IPS-20b (cell line): ENCODE measurements at regions not wholly inside any gene's neighbourhood (a gene's known extent, or its start where the extent isn't known, plus 50 kb on each side); places are given as distances from the start of the nearest gene placed in this dataset.

Source experiments
- H3K27ac ChIP-seq: one replicate; pipeline ENCODE4 v1.5.1; 2013; ENCODE audit warnings: low read length
- H3K27me3 ChIP-seq: 2 replicates; pipeline ENCODE4 v1.6.1; 2013; ENCODE audit warnings: mild to moderate bottlenecking, low read length, inconsistent platforms; ENCODE audit not compliant: insufficient read depth
- H3K36me3 ChIP-seq: 2 replicates; pipeline ENCODE4 v1.6.1; 2013; ENCODE audit warnings: low read depth, mild to moderate bottlenecking, inconsistent platforms, low read length, moderate library complexity; ENCODE audit not compliant: insufficient read depth
- H3K4me1 ChIP-seq: 2 replicates; pipeline ENCODE4 v1.6.1; 2013; ENCODE audit warnings: mild to moderate bottlenecking, control low read depth, inconsistent platforms, low read length, moderate library complexity; ENCODE audit not compliant: insufficient read depth
- H3K4me3 ChIP-seq: 2 replicates; pipeline ENCODE4 v1.5.1; 2013; ENCODE audit warnings: mild to moderate bottlenecking, low read length, inconsistent platforms
- H3K9ac ChIP-seq: 2 replicates; pipeline ENCODE4 v1.6.1; 2013; ENCODE audit warnings: low read depth, mild to moderate bottlenecking, inconsistent platforms, low read length, moderate library complexity
- H3K9me3 ChIP-seq: 2 replicates; pipeline ENCODE4 v1.6.1; 2013; ENCODE audit warnings: mild to moderate bottlenecking, low read depth, low read length, inconsistent platforms; ENCODE audit not compliant: insufficient read depth

DNA sequence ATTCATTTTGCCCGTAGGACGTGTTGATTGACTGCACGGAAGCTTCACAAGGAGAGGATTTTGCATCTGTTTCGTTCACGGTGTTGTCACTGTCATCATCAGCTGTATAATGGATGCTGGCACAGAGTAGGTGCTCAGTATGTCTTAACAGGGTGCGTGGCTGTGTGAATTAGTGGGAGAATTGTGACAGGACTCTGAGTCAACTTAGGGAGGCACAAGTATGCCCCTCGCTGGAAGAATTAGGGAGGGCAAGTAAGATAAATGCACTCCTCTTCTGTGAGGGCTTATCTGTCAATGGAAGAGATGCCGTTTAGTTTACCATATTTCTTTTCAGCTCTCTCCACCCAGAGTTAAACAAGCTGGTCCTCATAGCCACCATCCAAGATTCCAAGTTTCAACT is 107.2 kb downstream of the TRIML1 start:
- Histone ChIP-seq H3K27me3 (no peaks in the 10 kb centered on the region), H3K4me3 (no peak overlapping the region), H3K36me3 (no peaks in the 10 kb centered on the region), H3K9ac (no peak overlapping the region), H3K9me3 (no peaks in the 10 kb centered on the region), H3K27ac (no peak overlapping the region), H3K4me1 (no peaks in the 10 kb centered on the region)

DNA sequence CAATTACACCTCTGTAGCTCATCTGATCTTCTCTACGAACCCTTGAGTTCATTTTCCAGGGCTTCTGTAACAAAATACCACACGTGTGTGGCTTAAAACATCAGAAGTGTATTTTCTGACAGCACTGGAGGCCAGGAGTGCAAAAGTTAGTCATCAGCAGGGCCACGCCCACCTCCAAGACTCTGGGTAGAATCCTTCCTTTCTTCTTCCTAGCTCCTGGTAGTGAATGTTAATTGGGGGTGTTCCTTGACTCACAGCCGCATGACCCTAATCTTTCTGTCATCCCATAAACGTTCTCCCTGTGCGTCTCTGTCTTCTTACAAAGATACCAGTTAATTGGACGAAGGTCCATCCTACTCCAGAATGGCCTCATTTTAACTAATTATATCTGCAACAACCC is 115.0 kb downstream of the TRIML1 start:
- Histone ChIP-seq H3K36me3 (no peaks in the 10 kb centered on the region), H3K27me3 (no peaks in the 10 kb centered on the region), H3K4me3 (no peak overlapping the region), H3K27ac (no peak overlapping the region), H3K4me1 (no peaks in the 10 kb centered on the region), H3K9ac (no peak overlapping the region), H3K9me3 (no peaks in the 10 kb centered on the region)

- no peaks in the 10 kb centered on the region for H3K36me3 ChIP-seq
- H3K4me3 ChIP-seq: no peak overlapping the region
- H3K27ac ChIP-seq: no peak overlapping the region
Observed at GRCh38 chr4:188262464-188262863, 123.2 kb downstream of the TRIML1 start.

GRCh38 chr4:188263321-188263720 is 124.1 kb downstream of the TRIML1 start:
- Histone ChIP-seq H3K27me3 (no peaks in the 10 kb centered on the region), H3K9ac (no peak overlapping the region), H3K4me1 (peaks cover 6% of the 10 kb centered on the region; the same call in 1 of the 2 replicates), H3K4me3 (no peak overlapping the region), H3K9me3 (no peaks in the 10 kb centered on the region), H3K27ac (no peak overlapping the region), H3K36me3 (no peaks in the 10 kb centered on the region)

More at GRCh38 chr4:188262464-188262863, 123.2 kb downstream of the TRIML1 start:
- H3K9me3 ChIP-seq: no peaks in the 10 kb centered on the region
- no peaks in the 10 kb centered on the region for H3K27me3 ChIP-seq
- H3K9ac ChIP-seq: no peak overlapping the region
- no peaks in the 10 kb centered on the region for H3K4me1 ChIP-seq

GRCh38 chr4:188266386-188266785 is 127.1 kb downstream of the TRIML1 start:
- Histone ChIP-seq H3K9ac (no peak overlapping the region), H3K36me3 (no peaks in the 10 kb centered on the region), H3K4me1 (peaks cover 12% of the 10 kb centered on the region; the same call in 1 of the 2 replicates), H3K9me3 (no peaks in the 10 kb centered on the region), H3K4me3 (no peak overlapping the region), H3K27me3 (no peaks in the 10 kb centered on the region), H3K27ac (no peak overlapping the region)

GRCh38 chr4:188268131-188268908 is 129.1 kb downstream of the TRIML1 start:
- no peak overlapping the region for H3K27ac ChIP-seq
- no peaks in the 10 kb centered on the region for H3K27me3 ChIP-seq
- peaks cover 12% of the 10 kb centered on the region; the same call in 1 of the 2 replicates for H3K4me1 ChIP-seq
- no peak overlapping the region; the same call in 1 of the 2 replicates for H3K9ac ChIP-seq
- H3K4me3 ChIP-seq: no peak overlapping the region; the same call in 1 of the 2 replicates
- no peaks in the 10 kb centered on the region for H3K9me3 ChIP-seq
- H3K36me3 ChIP-seq: no peaks in the 10 kb centered on the region

GRCh38 chr4:188270273-188271069 is 131.2 kb downstream of the TRIML1 start:
- Histone ChIP-seq H3K27ac (no peak overlapping the region), H3K9ac (no peak overlapping the region), H3K4me3 (no peak overlapping the region), H3K36me3 (no peaks in the 10 kb centered on the region), H3K9me3 (no peaks in the 10 kb centered on the region), H3K4me1 (peaks cover 12% of the 10 kb centered on the region; the same call in 1 of the 2 replicates), H3K27me3 (no peaks in the 10 kb centered on the region)

DNA sequence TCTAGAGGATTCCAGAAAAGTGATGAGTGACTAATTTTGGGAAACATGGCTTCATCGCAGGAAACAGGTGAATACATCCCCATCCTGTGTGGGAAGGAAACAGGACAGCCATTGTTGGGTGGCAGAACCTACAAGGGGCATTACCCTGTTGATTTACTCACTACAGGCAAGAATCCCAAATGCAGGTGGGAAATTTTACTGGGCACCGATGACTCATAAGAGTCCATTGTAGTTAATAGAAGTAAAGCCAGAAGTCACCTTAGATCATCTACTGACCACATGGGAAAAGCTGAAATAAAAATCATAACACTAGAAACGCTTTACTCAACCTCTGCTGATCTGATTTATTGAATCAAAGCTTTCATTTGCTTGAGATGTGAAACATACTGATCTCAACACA is 136.4 kb downstream of the TRIML1 start:
- Histone ChIP-seq H3K27me3 (no peaks in the 10 kb centered on the region), H3K9ac (no peak overlapping the region), H3K4me1 (no peaks in the 10 kb centered on the region), H3K36me3 (no peaks in the 10 kb centered on the region), H3K9me3 (no peaks in the 10 kb centered on the region), H3K27ac (no peak overlapping the region), H3K4me3 (no peak overlapping the region)

GRCh38 chr4:188279184-188279583 is 139.9 kb downstream of the TRIML1 start:
- H3K36me3 ChIP-seq: no peaks in the 10 kb centered on the region
- no peaks in the 10 kb centered on the region for H3K9me3 ChIP-seq
- no peaks in the 10 kb centered on the region for H3K4me1 ChIP-seq
- H3K27ac ChIP-seq: no peak overlapping the region
- H3K27me3 ChIP-seq: peaks cover 17% of the 10 kb centered on the region; the same call in 1 of the 2 replicates
- no peak overlapping the region for H3K9ac ChIP-seq
- no peak overlapping the region for H3K4me3 ChIP-seq

- no peaks in the 10 kb centered on the region for H3K4me1 ChIP-seq
- no peak overlapping the region for H3K9ac ChIP-seq
- peak overlapping the region; percentile 43; the same call in 1 of the 2 replicates for H3K4me3 ChIP-seq
- no peak overlapping the region for H3K27ac ChIP-seq
- H3K9me3 ChIP-seq: no peaks in the 10 kb centered on the region
- peaks cover 17% of the 10 kb centered on the region; the same call in 1 of the 2 replicates for H3K27me3 ChIP-seq
- H3K36me3 ChIP-seq: no peaks in the 10 kb centered on the region
Observed at GRCh38 chr4:188282471-188283232, 143.4 kb downstream of the TRIML1 start.

DNA sequence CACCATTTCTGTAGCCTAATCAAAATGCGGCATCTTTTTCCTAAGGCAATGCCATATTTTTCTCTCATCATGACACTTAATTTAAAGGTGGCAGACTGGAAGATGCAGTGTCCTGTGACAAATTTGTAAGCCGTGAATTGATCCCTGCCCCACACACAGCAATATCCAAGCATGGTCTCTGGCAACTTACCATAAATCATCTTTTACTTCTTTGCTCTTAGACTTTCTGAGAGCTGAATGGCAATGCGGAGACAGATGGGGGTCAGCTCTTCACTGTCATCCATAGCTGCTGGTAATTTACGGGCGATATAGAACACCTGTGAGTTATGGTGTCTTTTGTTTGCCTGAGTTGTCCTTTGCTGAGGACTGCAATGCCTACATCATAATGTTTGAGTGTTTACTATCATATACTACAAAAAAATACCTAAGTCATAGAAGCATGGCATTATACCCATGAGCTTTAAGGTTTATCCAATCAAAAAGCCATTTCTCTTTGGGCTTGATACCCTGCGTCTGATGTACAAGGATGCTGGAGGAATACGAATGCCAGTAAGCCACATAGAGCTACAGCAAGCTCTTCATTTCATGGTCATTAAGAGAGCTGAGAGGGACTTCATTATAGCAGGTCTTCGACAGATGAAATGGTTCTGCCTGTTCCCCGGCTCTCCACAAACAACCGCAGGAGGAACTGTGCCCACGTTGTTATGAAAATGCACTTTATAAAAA is 148.1 kb downstream of the TRIML1 start:
- Histone ChIP-seq H3K4me1 (no peaks in the 10 kb centered on the region), H3K9me3 (no peaks in the 10 kb centered on the region), H3K9ac (no peak overlapping the region), H3K36me3 (no peaks in the 10 kb centered on the region), H3K27me3 (peaks cover 17% of the 10 kb centered on the region; the same call in 1 of the 2 replicates), H3K4me3 (no peak overlapping the region), H3K27ac (no peak overlapping the region)
